ENCODE measurements at regions not wholly inside any gene's neighbourhood (a gene's known extent, or its start where the extent isn't known, plus 50 kb on each side); places are given as distances from the start of the nearest gene placed in this dataset.

DNA sequence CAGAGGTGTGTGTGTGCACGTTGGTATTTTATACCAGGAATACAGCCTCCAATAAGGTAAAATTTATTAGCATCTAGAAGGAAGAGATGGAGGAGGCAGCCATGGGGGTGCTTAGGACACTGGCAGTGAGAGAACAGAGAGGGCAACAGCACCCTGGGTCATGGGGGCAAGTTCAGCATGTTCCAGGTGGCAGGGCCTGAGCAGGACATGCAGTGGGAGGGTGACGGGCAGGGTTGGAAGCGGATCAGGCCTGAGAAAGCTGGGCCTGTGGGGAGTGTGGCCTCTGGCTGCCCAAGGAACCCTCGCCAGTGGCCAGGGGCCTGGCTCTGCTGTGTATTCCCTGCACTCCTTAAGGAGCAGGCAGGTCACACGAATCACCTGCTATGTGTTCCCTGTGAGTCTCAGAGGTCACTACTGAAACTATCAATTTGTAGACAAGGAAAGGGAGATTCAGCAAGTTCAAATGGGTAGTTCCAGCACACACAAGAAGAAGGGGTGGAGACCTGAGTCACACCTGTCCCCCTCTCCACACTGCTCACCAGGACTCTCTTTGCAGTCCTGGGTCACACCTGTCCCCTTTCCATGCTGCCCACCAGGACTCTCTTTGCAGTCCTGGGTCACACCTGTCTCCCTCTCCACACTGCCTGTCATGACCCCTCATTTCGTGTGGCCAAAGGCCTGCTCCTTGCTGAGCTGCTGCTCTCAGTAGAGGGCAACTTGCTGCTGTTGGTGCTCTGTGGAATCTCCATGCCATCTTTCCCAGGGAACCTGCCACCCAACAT is 463.9 kb upstream of the HS6ST1 start:
- H3K27ac ChIP-seq (ENCODE audit: insufficient read depth, low read length, poor library complexity, severe bottlenecking) = no peak overlapping the region
- H3K9me3 Mint-ChIP-seq = peaks cover 0 to 4% (median 0%) of the 10 kb centered on the region in 7 donors
- H3K4me3 ChIP-seq (ENCODE audit: low read depth, low read length) = no peak overlapping the region
- H3K4me1 ChIP-seq (ENCODE audit: control insufficient read depth, insufficient read depth, low read length, poor library complexity, severe bottlenecking) = no peaks in the 10 kb centered on the region
- ATAC-seq (ENCODE audit: low read depth in 2 of 2) (no peak), DNase-seq (no peak)
- H3K4me1 Mint-ChIP-seq = no peaks in the 10 kb centered on the region
- H3K27me3 ChIP-seq (ENCODE audit: control insufficient read depth, insufficient read depth, low read length) = no peaks in the 10 kb centered on the region
- no peaks in the 10 kb centered on the region for H3K36me3 ChIP-seq (ENCODE audit: control insufficient read depth, insufficient read depth, low read length)
- no peaks in the 10 kb centered on the region for H3K9me3 ChIP-seq (ENCODE audit: control insufficient read depth in 2 of 2, low read length in 2 of 2)
- H3K27ac Mint-ChIP-seq = no peak overlapping the region
- H3K27me3 Mint-ChIP-seq = no peaks in the 10 kb centered on the region
- H3K4me3 Mint-ChIP-seq = no peak overlapping the region
- no peaks in the 10 kb centered on the region for H3K36me3 Mint-ChIP-seq

DNA sequence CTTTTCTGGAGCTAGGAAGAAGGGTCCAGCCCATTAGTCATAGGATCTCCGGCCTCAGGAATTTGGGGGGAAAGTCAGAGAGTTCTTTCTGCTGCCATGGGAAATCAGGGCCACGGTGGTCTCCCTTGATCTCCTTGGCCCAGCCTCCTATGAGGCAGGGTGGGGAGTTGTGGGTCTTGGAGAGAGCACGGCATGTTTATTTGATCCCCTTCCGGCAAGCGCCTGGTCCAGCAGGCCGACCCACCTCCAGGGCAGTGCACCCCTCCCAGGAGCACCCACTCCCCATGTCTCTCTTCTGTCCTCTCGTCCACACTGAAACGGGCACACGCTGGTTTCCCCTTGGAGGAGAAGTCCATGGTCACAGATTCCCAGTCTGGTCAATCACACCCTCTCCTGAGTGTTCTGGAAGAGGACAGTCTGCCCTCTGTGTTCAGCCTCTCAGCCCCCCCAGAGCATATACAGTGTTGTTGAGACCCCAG is 464.6 kb upstream of the HS6ST1 start:
- no peaks in the 10 kb centered on the region for H3K4me1 Mint-ChIP-seq
- Histone ChIP-seq H3K36me3 (ENCODE audit: control insufficient read depth, insufficient read depth, low read length) (no peaks in the 10 kb centered on the region), H3K27me3 (ENCODE audit: control insufficient read depth, insufficient read depth, low read length) (no peaks in the 10 kb centered on the region), H3K27ac (ENCODE audit: insufficient read depth, low read length, poor library complexity, severe bottlenecking) (no peak overlapping the region), H3K9me3 (ENCODE audit: control insufficient read depth in 2 of 2, low read length in 2 of 2) (no peaks in the 10 kb centered on the region), H3K4me3 (ENCODE audit: low read depth, low read length) (no peak overlapping the region), H3K4me1 (ENCODE audit: control insufficient read depth, insufficient read depth, low read length, poor library complexity, severe bottlenecking) (no peaks in the 10 kb centered on the region)
- no peak overlapping the region for H3K27ac Mint-ChIP-seq
- ATAC-seq (ENCODE audit: low read depth in 2 of 2) (no peak), DNase-seq (no peak)
- H3K36me3 Mint-ChIP-seq = no peaks in the 10 kb centered on the region
- H3K9me3 Mint-ChIP-seq = peaks cover 0 to 4% (median under 1%) of the 10 kb centered on the region in 7 donors
- no peak overlapping the region for H3K4me3 Mint-ChIP-seq
- H3K27me3 Mint-ChIP-seq = no peaks in the 10 kb centered on the region

DNA sequence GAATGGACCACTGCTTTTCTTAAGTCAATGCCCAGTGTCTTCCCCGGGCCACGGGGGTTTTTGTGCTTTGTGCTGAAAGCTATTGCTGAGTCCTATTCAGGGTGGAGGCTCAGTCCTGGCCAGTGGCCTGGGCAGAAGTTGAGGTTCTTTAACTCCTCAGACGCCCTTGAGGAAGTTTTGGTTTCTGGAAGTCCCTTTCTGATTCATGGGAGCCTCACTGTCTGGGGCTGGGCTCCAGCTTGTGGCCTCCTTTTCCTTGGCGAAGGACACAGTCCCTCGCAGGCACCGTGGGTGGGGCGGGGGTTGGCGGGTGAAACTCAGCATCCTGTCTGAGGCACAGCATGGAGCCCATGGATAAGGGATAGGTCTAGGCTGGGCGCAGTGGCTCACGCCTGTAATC is 465.2 kb upstream of the HS6ST1 start:
- Histone ChIP-seq H3K36me3 (ENCODE audit: control insufficient read depth, insufficient read depth, low read length) (no peaks in the 10 kb centered on the region), H3K9me3 (ENCODE audit: control insufficient read depth in 2 of 2, low read length in 2 of 2) (no peaks in the 10 kb centered on the region), H3K4me1 (ENCODE audit: control insufficient read depth, insufficient read depth, low read length, poor library complexity, severe bottlenecking) (no peaks in the 10 kb centered on the region), H3K27me3 (ENCODE audit: control insufficient read depth, insufficient read depth, low read length) (no peaks in the 10 kb centered on the region), H3K27ac (ENCODE audit: insufficient read depth, low read length, poor library complexity, severe bottlenecking) (no peak overlapping the region), H3K4me3 (ENCODE audit: low read depth, low read length) (no peak overlapping the region)
- ATAC-seq (ENCODE audit: low read depth in 2 of 2) (no peak), DNase-seq (no peak)
- Mint-ChIP-seq H3K27me3 (no peaks in the 10 kb centered on the region), H3K4me3 (no peak overlapping the region), H3K9me3 (peaks cover 0 to 8% (median 0%) of the 10 kb centered on the region in 7 donors), H3K27ac (no peak overlapping the region), H3K4me1 (no peaks in the 10 kb centered on the region), H3K36me3 (no peaks in the 10 kb centered on the region)

DNA sequence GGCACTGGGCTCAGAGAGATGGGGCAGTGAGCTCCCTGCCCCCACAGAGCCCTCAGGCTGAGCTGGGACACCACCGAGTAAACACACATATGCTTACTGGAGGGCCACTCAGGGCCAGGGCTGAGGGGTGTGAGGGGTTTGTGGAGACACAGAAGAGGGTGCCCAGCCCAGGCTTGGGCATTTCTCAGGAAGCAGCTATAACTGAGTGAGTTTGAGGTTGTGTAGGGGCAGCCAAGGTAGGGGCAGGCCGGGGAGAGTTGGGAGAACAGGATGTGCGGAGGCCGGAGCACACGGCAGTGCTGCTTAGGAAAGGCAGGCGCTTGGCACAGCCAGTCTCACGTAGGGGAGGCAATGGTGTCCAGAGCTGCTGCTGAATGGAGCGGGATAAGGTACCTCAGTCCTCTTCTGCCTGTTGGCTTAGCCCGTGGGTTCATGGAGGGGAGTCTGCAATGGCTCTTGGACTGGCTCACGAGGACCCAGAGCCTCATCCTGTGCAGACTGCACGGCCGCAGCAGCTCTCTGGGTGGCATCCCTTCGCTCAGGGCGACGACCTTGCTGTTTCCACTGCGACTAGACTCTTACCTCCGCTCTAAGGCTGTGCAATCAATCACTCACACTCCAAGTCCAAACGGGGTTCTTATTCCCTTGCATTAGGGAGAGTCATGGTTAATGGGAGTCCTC is 466.1 kb upstream of the HS6ST1 start:
- no peaks in the 10 kb centered on the region for H3K36me3 ChIP-seq (ENCODE audit: control insufficient read depth, insufficient read depth, low read length)
- Mint-ChIP-seq H3K27me3 (no peaks in the 10 kb centered on the region), H3K4me1 (no peaks in the 10 kb centered on the region), H3K36me3 (no peaks in the 10 kb centered on the region), H3K27ac (no peak overlapping the region), H3K4me3 (no peak overlapping the region), H3K9me3 (peaks cover 0 to 9% (median 0%) of the 10 kb centered on the region in 7 donors)
- no peak for DNase-seq
- ATAC-seq (ENCODE audit: low read depth in 2 of 2) = no peak
- H3K4me1 ChIP-seq (ENCODE audit: control insufficient read depth, insufficient read depth, low read length, poor library complexity, severe bottlenecking) = no peaks in the 10 kb centered on the region
- H3K9me3 ChIP-seq (ENCODE audit: control insufficient read depth in 2 of 2, low read length in 2 of 2) = no peaks in the 10 kb centered on the region
- H3K27me3 ChIP-seq (ENCODE audit: control insufficient read depth, insufficient read depth, low read length) = no peaks in the 10 kb centered on the region
- no peak overlapping the region for H3K27ac ChIP-seq (ENCODE audit: insufficient read depth, low read length, poor library complexity, severe bottlenecking)
- no peak overlapping the region for H3K4me3 ChIP-seq (ENCODE audit: low read depth, low read length)

DNA sequence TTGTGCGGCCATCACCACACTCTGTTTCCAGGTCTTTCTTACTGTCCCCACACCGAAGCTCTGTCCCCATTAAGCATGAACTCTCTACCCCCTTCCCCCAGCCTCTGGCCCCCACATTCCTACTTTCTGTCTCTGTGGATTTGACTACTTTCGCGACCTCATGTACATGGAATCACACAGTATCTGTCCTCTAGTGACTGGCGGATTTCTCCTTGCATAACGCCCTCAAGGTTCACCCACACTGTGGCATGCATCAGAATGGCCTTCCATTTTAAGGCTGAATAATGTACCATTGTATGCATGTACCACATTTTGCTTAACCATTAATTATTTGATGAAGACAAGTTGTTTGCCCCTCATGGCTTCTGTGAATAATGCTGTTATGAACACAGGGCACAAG is 467.6 kb upstream of the HS6ST1 start:
- ATAC-seq (ENCODE audit: low read depth in 2 of 2) = no peak
- no peaks in the 10 kb centered on the region for H3K27me3 ChIP-seq (ENCODE audit: control insufficient read depth, insufficient read depth, low read length)
- H3K9me3 Mint-ChIP-seq = peaks cover 0 to 9% (median 0%) of the 10 kb centered on the region in 7 donors
- no peak overlapping the region for H3K27ac ChIP-seq (ENCODE audit: insufficient read depth, low read length, poor library complexity, severe bottlenecking)
- H3K4me3 Mint-ChIP-seq = no peak overlapping the region
- H3K9me3 ChIP-seq (ENCODE audit: control insufficient read depth in 2 of 2, low read length in 2 of 2) = no peaks in the 10 kb centered on the region
- H3K4me1 Mint-ChIP-seq = no peaks in the 10 kb centered on the region
- no peak for DNase-seq
- peak overlapping the region in 1 of 3 donors; percentile 66 for H3K27ac Mint-ChIP-seq
- no peaks in the 10 kb centered on the region for H3K36me3 ChIP-seq (ENCODE audit: control insufficient read depth, insufficient read depth, low read length)
- H3K36me3 Mint-ChIP-seq = no peaks in the 10 kb centered on the region
- H3K4me3 ChIP-seq (ENCODE audit: low read depth, low read length) = no peak overlapping the region
- no peaks in the 10 kb centered on the region for H3K27me3 Mint-ChIP-seq
- H3K4me1 ChIP-seq (ENCODE audit: control insufficient read depth, insufficient read depth, low read length, poor library complexity, severe bottlenecking) = no peaks in the 10 kb centered on the region

DNA sequence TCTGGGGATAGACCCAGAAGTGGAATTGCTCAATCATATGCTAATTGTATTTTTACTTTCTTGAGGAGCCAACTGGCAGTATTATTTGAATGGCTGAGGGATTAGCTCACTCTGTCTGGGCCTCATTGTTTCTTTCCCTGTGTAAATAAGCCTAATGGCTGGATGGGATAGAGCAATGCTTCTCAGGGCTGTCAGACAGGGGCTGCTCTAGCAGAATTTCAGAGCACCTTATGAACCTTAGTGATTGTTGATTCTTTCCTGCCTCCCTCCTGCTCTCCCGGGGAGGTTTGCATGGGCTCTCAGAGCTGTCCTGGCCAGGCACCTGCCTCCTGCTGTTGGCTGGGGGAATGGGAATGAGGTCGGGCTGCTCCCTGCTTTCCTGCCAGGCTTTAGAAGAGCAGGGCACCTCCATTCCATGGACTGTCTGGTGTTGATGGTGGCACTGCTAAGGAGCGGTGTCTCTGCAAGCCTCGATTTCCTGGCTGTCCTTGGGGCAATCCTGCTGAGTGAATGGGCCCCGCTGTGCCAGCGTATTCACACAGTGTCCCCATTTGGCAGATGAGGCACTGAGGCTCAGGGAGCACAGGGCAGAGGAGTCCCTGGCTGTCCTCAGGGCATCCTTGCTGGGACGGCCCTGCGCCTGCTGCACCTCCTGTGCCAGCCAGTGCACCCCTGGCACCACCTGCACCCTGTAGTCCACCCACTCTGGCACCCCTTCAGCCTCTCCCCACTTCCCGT is 468.2 kb upstream of the HS6ST1 start:
- ATAC-seq (ENCODE audit: low read depth in 2 of 2) (no peak), DNase-seq (no peak)
- Histone ChIP-seq H3K4me1 (ENCODE audit: control insufficient read depth, insufficient read depth, low read length, poor library complexity, severe bottlenecking) (no peaks in the 10 kb centered on the region), H3K4me3 (ENCODE audit: low read depth, low read length) (no peak overlapping the region), H3K36me3 (ENCODE audit: control insufficient read depth, insufficient read depth, low read length) (no peaks in the 10 kb centered on the region), H3K9me3 (ENCODE audit: control insufficient read depth in 2 of 2, low read length in 2 of 2) (no peaks in the 10 kb centered on the region), H3K27me3 (ENCODE audit: control insufficient read depth, insufficient read depth, low read length) (no peaks in the 10 kb centered on the region), H3K27ac (ENCODE audit: insufficient read depth, low read length, poor library complexity, severe bottlenecking) (no peak overlapping the region)
- no peaks in the 10 kb centered on the region for H3K27me3 Mint-ChIP-seq
- H3K4me3 Mint-ChIP-seq = no peak overlapping the region
- no peaks in the 10 kb centered on the region for H3K4me1 Mint-ChIP-seq
- H3K9me3 Mint-ChIP-seq = peaks cover 0 to 9% (median 0%) of the 10 kb centered on the region in 7 donors
- H3K27ac Mint-ChIP-seq = peak overlapping the region in 1 of 3 donors; percentile 81
- H3K36me3 Mint-ChIP-seq = no peaks in the 10 kb centered on the region

DNA sequence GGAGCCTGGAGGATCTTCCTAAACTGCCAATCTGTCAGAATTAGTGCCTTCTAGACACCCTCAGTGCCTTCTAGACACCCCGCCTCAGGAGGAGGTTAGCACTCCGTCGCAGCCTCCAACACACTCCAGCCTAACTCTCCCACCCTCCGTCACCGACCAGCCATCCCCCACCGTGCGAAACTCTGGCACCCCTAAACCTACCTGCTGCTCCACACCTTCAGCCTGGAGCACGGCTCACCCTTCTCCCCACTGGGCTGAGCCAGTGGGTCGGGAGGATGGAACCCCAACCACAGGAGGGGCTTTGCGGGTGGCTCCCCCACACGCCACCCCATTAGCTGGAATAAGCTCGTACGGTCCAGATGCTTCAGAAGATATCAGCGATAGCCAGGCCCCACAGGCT is 468.9 kb upstream of the HS6ST1 start:
- Histone ChIP-seq H3K4me1 (ENCODE audit: control insufficient read depth, insufficient read depth, low read length, poor library complexity, severe bottlenecking) (no peaks in the 10 kb centered on the region), H3K27me3 (ENCODE audit: control insufficient read depth, insufficient read depth, low read length) (no peaks in the 10 kb centered on the region), H3K36me3 (ENCODE audit: control insufficient read depth, insufficient read depth, low read length) (no peaks in the 10 kb centered on the region), H3K4me3 (ENCODE audit: low read depth, low read length) (no peak overlapping the region), H3K27ac (ENCODE audit: insufficient read depth, low read length, poor library complexity, severe bottlenecking) (no peak overlapping the region), H3K9me3 (ENCODE audit: control insufficient read depth in 2 of 2, low read length in 2 of 2) (no peaks in the 10 kb centered on the region)
- Mint-ChIP-seq H3K4me3 (no peak overlapping the region), H3K4me1 (no peaks in the 10 kb centered on the region), H3K27ac (peak overlapping the region in 1 of 3 donors; percentile 81), H3K27me3 (no peaks in the 10 kb centered on the region), H3K36me3 (no peaks in the 10 kb centered on the region), H3K9me3 (peaks cover 0 to 9% (median 0%) of the 10 kb centered on the region in 7 donors)
- ATAC-seq (ENCODE audit: low read depth in 2 of 2) (no peak), DNase-seq (no peak)

All from CD4-positive, CD25-positive, alpha-beta regulatory T cell (primary cell).